ENCODE measurements at regions not wholly inside any gene's neighbourhood (a gene's known extent, or its start where the extent isn't known, plus 50 kb on each side); places are given as distances from the start of the nearest gene placed in this dataset.

- no peaks in the 10 kb centered on the region for H3K36me3 ChIP-seq (replicated peaks)
- H3K27me3 ChIP-seq (replicated peaks) = no peaks in the 10 kb centered on the region
- H3K27ac ChIP-seq = no peak overlapping the region
- no peak overlapping the region for H3K4me3 ChIP-seq (ENCODE audit: low read depth, low read length)
- in situ Hi-C loops (cut with HindIII; ENCODE audit: low pct_ligation_motif_present, low sequenced_read_pairs) = no loop called here
- DNase-seq = no peak
- no peak for TF ChIP-seq CTCF (IDR thresholded peaks at IDR 0.05; ENCODE audit: low read depth, low read length, missing control alignments)
Measured at GRCh38 chr16:55047331-55047730, 116.7 kb downstream of the IRX5 start.

- Histone ChIP-seq H3K4me3 (ENCODE audit: low read depth, low read length) (no peak overlapping the region), H3K36me3 (replicated peaks) (no peaks in the 10 kb centered on the region), H3K27me3 (replicated peaks) (no peaks in the 10 kb centered on the region), H3K27ac (no peak overlapping the region)
- in situ Hi-C loops (cut with HindIII; ENCODE audit: low pct_ligation_motif_present, low sequenced_read_pairs) = no loop called here
- TF ChIP-seq CTCF (IDR thresholded peaks at IDR 0.05; ENCODE audit: low read depth, low read length, missing control alignments) = no peak
- no peak for DNase-seq
Measured at GRCh38 chr16:55047903-55048497, 117.3 kb downstream of the IRX5 start.

- DNase-seq = no peak
- Histone ChIP-seq H3K4me3 (ENCODE audit: low read depth, low read length) (no peak overlapping the region), H3K36me3 (replicated peaks) (no peaks in the 10 kb centered on the region), H3K27ac (no peak overlapping the region), H3K27me3 (replicated peaks) (no peaks in the 10 kb centered on the region)
- no peak for TF ChIP-seq CTCF (IDR thresholded peaks at IDR 0.05; ENCODE audit: low read depth, low read length, missing control alignments)
- in situ Hi-C loops (cut with HindIII; ENCODE audit: low pct_ligation_motif_present, low sequenced_read_pairs) = no loop called here
Measured at GRCh38 chr16:55048745-55049144, 118.1 kb downstream of the IRX5 start.

- DNase-seq = no peak
- in situ Hi-C loops (cut with HindIII; ENCODE audit: low pct_ligation_motif_present, low sequenced_read_pairs) = no loop called here
- Histone ChIP-seq H3K27me3 (replicated peaks) (peaks cover 4% of the 10 kb centered on the region), H3K4me3 (ENCODE audit: low read depth, low read length) (no peak overlapping the region), H3K27ac (no peak overlapping the region), H3K36me3 (replicated peaks) (no peaks in the 10 kb centered on the region)
- no peak for TF ChIP-seq CTCF (IDR thresholded peaks at IDR 0.05; ENCODE audit: low read depth, low read length, missing control alignments)
Measured at GRCh38 chr16:55051571-55052347, 121.1 kb downstream of the IRX5 start.

GRCh38 chr16:55052348-55052734, 121.7 kb downstream of the IRX5 start:
- Histone ChIP-seq H3K27ac (no peak overlapping the region), H3K36me3 (replicated peaks) (no peaks in the 10 kb centered on the region), H3K27me3 (replicated peaks) (peaks cover 10% of the 10 kb centered on the region), H3K4me3 (ENCODE audit: low read depth, low read length) (no peak overlapping the region)
- DNase-seq = no peak
- in situ Hi-C loops (cut with HindIII; ENCODE audit: low pct_ligation_motif_present, low sequenced_read_pairs) = no loop called here
- no peak for TF ChIP-seq CTCF (IDR thresholded peaks at IDR 0.05; ENCODE audit: low read depth, low read length, missing control alignments)

Measured in brain microvascular endothelial cell (primary cell).